Cardiac muscle cell (in vitro differentiated cells and primary cell): ENCODE measurements at regions not wholly inside any gene's neighbourhood (a gene's known extent, or its start where the extent isn't known, plus 50 kb on each side); places are given as distances from the start of the nearest gene placed in this dataset.

ENCODE experiments used
- DNase-seq, 2 donors: peaks; one replicate each; pipeline versions ENCODE4 v3.0.0 to v3.0.0-alpha.2; 2010 to 2017; ENCODE audit warnings: low read depth in 1 of 2, low spot score in 1 of 2
- H3K27ac ChIP-seq: fragments of 200-600 bp; sonication (generic); 2 replicates; pipeline ENCODE4 v1.5.1; 2016
- H3K27me3 ChIP-seq: fragments of 200-600 bp; sonication (generic); 2 replicates; pipeline ENCODE4 v1.6.0; 2016; ENCODE audit warnings: control low read depth
- H3K36me3 ChIP-seq: fragments of 200-600 bp; sonication (generic); 2 replicates; pipeline ENCODE4 v1.5.1; 2016; ENCODE audit warnings: control low read depth
- H3K4me1 ChIP-seq: fragments of 200-600 bp; sonication (generic); 2 replicates; pipeline ENCODE4 v1.8.1; 2017; ENCODE audit warnings: low read depth, mild to moderate bottlenecking, mixed run types
- H3K4me3 ChIP-seq: fragments of 200-600 bp; sonication (generic); 2 replicates; pipeline ENCODE4 v1.5.1; 2016; ENCODE audit warnings: mild to moderate bottlenecking
- H3K9me3 ChIP-seq: fragments of 200-600 bp; sonication (generic); 2 replicates; pipeline ENCODE4 v1.5.1; 2017; ENCODE audit warnings: low read depth, mild to moderate bottlenecking, control low read depth
- CTCF ChIP-seq: IDR thresholded peaks from 2 replicates; pipeline ENCODE4 v1.5.1; 2012; ENCODE audit warnings: low read depth, mild to moderate bottlenecking, low read length

- no peak for DNase-seq
- H3K4me3 ChIP-seq = no peak overlapping the region
- no peaks in the 10 kb centered on the region for H3K9me3 ChIP-seq
- H3K27me3 ChIP-seq = no peaks in the 10 kb centered on the region
- H3K27ac ChIP-seq = no peak overlapping the region
- H3K4me1 ChIP-seq = no peaks in the 10 kb centered on the region
- no peaks in the 10 kb centered on the region for H3K36me3 ChIP-seq
- TF ChIP-seq CTCF = no peak
Measured at GRCh38 chr2:53424902-53425301, 342.7 kb upstream of the CHAC2 start.

GRCh38 chr2:53423465-53423864 lies 344.1 kb upstream of the CHAC2 start:
- no peak for TF ChIP-seq CTCF
- no peak for DNase-seq
- no peaks in the 10 kb centered on the region for H3K36me3 ChIP-seq
- H3K27ac ChIP-seq = no peak overlapping the region
- no peaks in the 10 kb centered on the region for H3K27me3 ChIP-seq
- no peaks in the 10 kb centered on the region for H3K4me1 ChIP-seq
- H3K4me3 ChIP-seq = no peak overlapping the region
- H3K9me3 ChIP-seq = no peaks in the 10 kb centered on the region

- H3K4me3 ChIP-seq = no peak overlapping the region
Measured at GRCh38 chr2:53422979-53423378, 344.6 kb upstream of the CHAC2 start.

GRCh38 chr2:53417385-53417784 lies 350.2 kb upstream of the CHAC2 start:
- Histone ChIP-seq H3K27ac (no peak overlapping the region), H3K4me3 (no peak overlapping the region), H3K4me1 (no peaks in the 10 kb centered on the region), H3K9me3 (no peaks in the 10 kb centered on the region), H3K27me3 (no peaks in the 10 kb centered on the region), H3K36me3 (no peaks in the 10 kb centered on the region)
- no peak for DNase-seq
- TF ChIP-seq CTCF = no peak

More at GRCh38 chr2:53422979-53423378, 344.6 kb upstream of the CHAC2 start:
- Histone ChIP-seq H3K9me3 (no peaks in the 10 kb centered on the region), H3K4me1 (no peaks in the 10 kb centered on the region), H3K27ac (no peak overlapping the region), H3K27me3 (no peaks in the 10 kb centered on the region), H3K36me3 (no peaks in the 10 kb centered on the region)
- peak; percentile 43 to 74 for DNase-seq
- TF ChIP-seq CTCF = peak; percentile 61

- H3K4me1 ChIP-seq = no peaks in the 10 kb centered on the region
- TF ChIP-seq CTCF = no peak
- H3K27ac ChIP-seq = no peak overlapping the region
- no peak for DNase-seq
- H3K4me3 ChIP-seq = no peak overlapping the region
- no peaks in the 10 kb centered on the region for H3K27me3 ChIP-seq
- no peaks in the 10 kb centered on the region for H3K9me3 ChIP-seq
- H3K36me3 ChIP-seq = no peaks in the 10 kb centered on the region
Measured at GRCh38 chr2:53407363-53408080, 360.1 kb upstream of the CHAC2 start.
